HEK293 (cell line): ENCODE measurements at regions not wholly inside any gene's neighbourhood (a gene's known extent, or its start where the extent isn't known, plus 50 kb on each side); places are given as distances from the start of the nearest gene placed in this dataset.

Experiments
- CTCF ChIA-PET: fragments of 350-600 bp; formaldehyde crosslinking; extraction: SDS; loops from one replicate; lab custom pipeline; 2021; ENCODE audit warnings: antibody characterized with exemption; lab: Yijun Ruan, JAX
- POLR2A ChIA-PET: fragments of 300-600 bp; formaldehyde crosslinking; extraction: SDS; loops from one replicate; lab custom pipeline; 2020; ENCODE audit warnings: antibody characterized with exemption, inconsistent platforms; lab: Yijun Ruan, JAX
- H3K27ac ChIP-seq: fragments of 200-500 bp; sonication (Bioruptor generic); 2 replicates; pipeline ENCODE4 v1.5.1; 2014; ENCODE audit warnings: low read depth, low read length, control low read depth, inconsistent platforms; ENCODE audit errors: extremely low read depth
- H3K36me3 ChIP-seq, 2 experiments: fragments of 200-500 bp in 1 of 2; sonication (Bioruptor generic) in 1 of 2; 1 replicate in 1 of 2; 2 replicates in 1 of 2; pipeline ENCODE4 v1.5.1; 2014 to 2017; ENCODE audit warnings: inconsistent platforms in 2 of 2, low read length in 2 of 2; ENCODE audit not compliant: control insufficient read depth in 2 of 2, insufficient read depth in 1 of 2
- H3K4me1 ChIP-seq: fragments of 200-500 bp; sonication (Bioruptor generic); 2 replicates; pipeline ENCODE4 v1.5.1; 2014; ENCODE audit warnings: mild to moderate bottlenecking, low read length, inconsistent platforms; ENCODE audit not compliant: control insufficient read depth, insufficient read depth
- H3K4me3 ChIP-seq: 2 replicates; pipeline ENCODE4 v1.5.1; 2011; ENCODE audit warnings: low read depth, mild to moderate bottlenecking, control low read depth, low read length, moderate library complexity
- H3K9me3 ChIP-seq: fragments of 200-500 bp; sonication (Bioruptor generic); 2 replicates; pipeline ENCODE4 v1.5.1; 2014; ENCODE audit warnings: low read depth, low read length, inconsistent platforms; ENCODE audit not compliant: control insufficient read depth, insufficient read depth
- ATF2 ChIP-seq: fragments of 450-650 bp; formaldehyde crosslinking; IDR thresholded peaks from 2 replicates; pipeline ENCODE4 v1.5.1; 2016; ENCODE audit warnings: missing biosample characterization, missing genetic modification characterization, low read depth
- GLI4 ChIP-seq: fragments of 450-650 bp; formaldehyde crosslinking; IDR thresholded peaks from 2 replicates; pipeline ENCODE4 v1.5.1; 2016; ENCODE audit warnings: missing biosample characterization, missing genetic modification characterization
- GLIS1 ChIP-seq: fragments of 450-650 bp; formaldehyde crosslinking; IDR thresholded peaks from 2 replicates; pipeline ENCODE4 v1.5.1; 2016; ENCODE audit warnings: missing biosample characterization, missing genetic modification characterization
- IKZF3 ChIP-seq: fragments of 450-650 bp; IDR thresholded peaks from 2 replicates; pipeline ENCODE4 v1.5.0; 2018; ENCODE audit warnings: missing biosample characterization, mild to moderate bottlenecking, missing genetic modification characterization, moderate library complexity
- KLF1 ChIP-seq: fragments of 450-650 bp; formaldehyde crosslinking; IDR thresholded peaks from 2 replicates; pipeline ENCODE4 v1.5.1; 2016; ENCODE audit warnings: missing biosample characterization, missing genetic modification characterization
- KLF10 ChIP-seq: fragments of 450-650 bp; IDR thresholded peaks from 2 replicates; pipeline ENCODE4 v1.5.1; 2018; ENCODE audit warnings: missing biosample characterization, mild to moderate bottlenecking, missing genetic modification characterization
- KLF8 ChIP-seq: fragments of 450-650 bp; formaldehyde crosslinking; IDR thresholded peaks from 2 replicates; pipeline ENCODE4 v1.5.1; 2016; ENCODE audit warnings: missing biosample characterization, missing genetic modification characterization
- KLF9 ChIP-seq: fragments of 450-650 bp; formaldehyde crosslinking; IDR thresholded peaks from 2 replicates; pipeline ENCODE4 v1.5.1; 2016; ENCODE audit warnings: missing biosample characterization, missing genetic modification characterization, low read depth
- PRDM4 ChIP-seq: fragments of 450-650 bp; formaldehyde crosslinking; IDR thresholded peaks from 2 replicates; pipeline ENCODE4 v1.5.1; 2017; ENCODE audit warnings: missing biosample characterization, missing genetic modification characterization
- SCRT1 ChIP-seq: fragments of 450-650 bp; formaldehyde crosslinking; IDR thresholded peaks from 2 replicates; pipeline ENCODE4 v1.5.1; 2016; ENCODE audit warnings: missing biosample characterization, missing genetic modification characterization, borderline replicate concordance
- TRIM28 ChIP-seq: IDR thresholded peaks from 2 replicates; pipeline ENCODE4 v1.6.1; 2011; ENCODE audit warnings: low read length, control low read depth, borderline replicate concordance
- YY1 ChIP-seq: fragments of 450-650 bp; formaldehyde crosslinking; IDR thresholded peaks from 2 replicates; pipeline ENCODE4 v1.5.1; 2018; ENCODE audit warnings: missing biosample characterization, missing genetic modification characterization
- ZBTB17 ChIP-seq: fragments of 450-650 bp; formaldehyde crosslinking; IDR thresholded peaks from 2 replicates; pipeline ENCODE4 v1.5.1; 2016; ENCODE audit warnings: missing biosample characterization, missing genetic modification characterization
- ZIC2 ChIP-seq: fragments of 450-650 bp; formaldehyde crosslinking; IDR thresholded peaks from 2 replicates; pipeline ENCODE4 v1.5.1; 2016; ENCODE audit warnings: missing biosample characterization, missing genetic modification characterization
- ZNF10 ChIP-seq: fragments of 450-650 bp; formaldehyde crosslinking; IDR thresholded peaks from 2 replicates; pipeline ENCODE4 v1.5.1; 2017; ENCODE audit warnings: missing biosample characterization, missing genetic modification characterization
- ZNF157 ChIP-seq: fragments of 450-650 bp; formaldehyde crosslinking; IDR thresholded peaks from 2 replicates; pipeline ENCODE4 v1.5.1; 2016; ENCODE audit warnings: missing biosample characterization, missing genetic modification characterization
- ZNF174 ChIP-seq: fragments of 450-650 bp; formaldehyde crosslinking; IDR thresholded peaks from 2 replicates; pipeline ENCODE4 v1.5.0; 2017; ENCODE audit warnings: missing biosample characterization, mild to moderate bottlenecking, missing genetic modification characterization
- ZNF19 ChIP-seq: fragments of 450-650 bp; formaldehyde crosslinking; IDR thresholded peaks from 2 replicates; pipeline ENCODE4; 2016; ENCODE audit warnings: missing biosample characterization, missing genetic modification characterization, low read depth
- ZNF223 ChIP-seq: fragments of 450-650 bp; formaldehyde crosslinking; IDR thresholded peaks from 2 replicates; pipeline ENCODE4 v1.5.1; 2016; ENCODE audit warnings: missing biosample characterization, missing genetic modification characterization
- ZNF366 ChIP-seq: fragments of 450-650 bp; formaldehyde crosslinking; conservative IDR thresholded peaks from 2 replicates; pipeline ENCODE4 v1.5.1; 2016; ENCODE audit warnings: missing biosample characterization, missing genetic modification characterization
- ZNF426 ChIP-seq: fragments of 450-650 bp; formaldehyde crosslinking; IDR thresholded peaks from 2 replicates; pipeline ENCODE4 v1.5.1; 2017; ENCODE audit warnings: missing biosample characterization, missing genetic modification characterization, mild to moderate bottlenecking, inconsistent platforms, moderate library complexity
- ZNF514 ChIP-seq: fragments of 450-650 bp; formaldehyde crosslinking; IDR thresholded peaks from 2 replicates; pipeline ENCODE4 v1.5.1; 2016; ENCODE audit warnings: missing biosample characterization, missing genetic modification characterization
- ZNF558 ChIP-seq: fragments of 450-650 bp; formaldehyde crosslinking; IDR thresholded peaks from 2 replicates; pipeline ENCODE4 v1.5.1; 2016; ENCODE audit warnings: missing biosample characterization, missing genetic modification characterization
- ZNF571 ChIP-seq: fragments of 450-650 bp; formaldehyde crosslinking; IDR thresholded peaks from 2 replicates; pipeline ENCODE4 v1.5.0; 2017; ENCODE audit warnings: missing biosample characterization, missing genetic modification characterization
- ZNF707 ChIP-seq: fragments of 450-650 bp; formaldehyde crosslinking; IDR thresholded peaks from 2 replicates; pipeline ENCODE4 v1.5.1; 2016; ENCODE audit warnings: missing biosample characterization, missing genetic modification characterization
- ZNF747 ChIP-seq: fragments of 450-650 bp; formaldehyde crosslinking; IDR thresholded peaks from 2 replicates; pipeline ENCODE4 v1.5.1; 2016; ENCODE audit warnings: missing biosample characterization, missing genetic modification characterization
- ZNF76 ChIP-seq: fragments of 450-650 bp; formaldehyde crosslinking; IDR thresholded peaks from 2 replicates; pipeline ENCODE4; 2016; ENCODE audit warnings: low read depth, missing biosample characterization, missing genetic modification characterization, borderline replicate concordance
- ZNF777 ChIP-seq: fragments of 450-650 bp; formaldehyde crosslinking; IDR thresholded peaks from 2 replicates; pipeline ENCODE4 v1.5.1; 2017; ENCODE audit warnings: missing biosample characterization, missing genetic modification characterization, borderline replicate concordance

DNA sequence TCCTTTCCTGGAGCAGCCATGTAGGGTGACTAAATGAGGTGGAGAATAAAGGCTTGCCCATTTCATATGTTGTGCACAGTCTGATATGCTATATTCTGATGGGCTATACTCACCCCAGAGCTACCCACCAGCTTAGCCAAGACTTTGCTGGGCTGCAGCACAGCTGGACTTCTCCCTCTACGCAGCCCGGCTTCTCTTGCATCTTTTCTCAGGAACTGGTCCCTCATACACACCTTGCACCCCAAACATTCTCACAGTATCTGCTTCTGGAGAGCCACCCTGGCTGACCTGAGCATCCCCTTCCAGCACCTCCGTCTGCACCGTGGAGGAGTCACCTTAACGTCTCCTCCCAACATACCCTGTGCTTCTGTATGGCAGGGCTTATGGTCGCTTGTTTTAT, 150.8 kb upstream of the PMEPA1 start:
- no peaks in the 10 kb centered on the region for H3K36me3 ChIP-seq
- H3K27ac ChIP-seq, result no peak overlapping the region
- no peak overlapping the region for H3K4me3 ChIP-seq
- CTCF ChIA-PET, result no interaction called here
- H3K4me1 ChIP-seq, result no peaks in the 10 kb centered on the region
- TF ChIP-seq KLF10 (tag by site-specific recombination) (no peak), KLF9 (no peak), ZNF514 (tag by site-specific recombination) (no peak), ZNF426 (no peak), TRIM28 (no peak), ZNF777 (no peak), KLF8 (tag by site-specific recombination) (no peak), ZNF571 (tag by site-specific recombination) (no peak)
- POLR2A ChIA-PET, result no interaction called here
- H3K9me3 ChIP-seq, result no peaks in the 10 kb centered on the region

DNA sequence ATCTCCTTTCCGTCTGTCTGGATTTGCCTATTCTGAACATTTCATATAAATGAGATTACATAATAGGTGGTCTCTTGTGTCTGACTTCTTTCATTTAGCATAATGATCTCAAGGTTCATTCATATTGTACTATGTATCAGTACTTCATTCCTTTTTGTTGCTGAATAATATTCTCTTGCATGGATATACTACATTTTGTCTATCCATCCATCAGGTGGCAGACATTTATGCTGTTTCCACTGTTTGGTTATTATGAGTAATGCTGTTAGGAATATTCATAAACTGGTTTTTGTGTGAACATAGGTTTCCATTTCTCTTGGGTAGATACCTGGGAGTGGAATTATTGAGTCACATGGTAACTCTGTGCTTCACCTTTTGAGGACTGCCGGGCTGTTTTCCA, 148.2 kb upstream of the PMEPA1 start:
- POLR2A ChIA-PET, result no interaction called here
- Histone ChIP-seq H3K36me3 (no peaks in the 10 kb centered on the region), H3K27ac (no peak overlapping the region), H3K9me3 (no peaks in the 10 kb centered on the region), H3K4me3 (no peak overlapping the region), H3K4me1 (no peaks in the 10 kb centered on the region)
- CTCF ChIA-PET, result interaction anchor here (1.1 kb wide), 1 partner anchor 322 kb away, joined by 3 read pairs; no protein-coding TSS in a partner anchor
- TF ChIP-seq YY1 (no peak), GLIS1 (no peak), ZNF76 (tag by site-specific recombination) (no peak), KLF1 (no peak), ZNF10 (tag by site-specific recombination) (no peak), SCRT1 (tag by site-specific recombination) (no peak), ZNF157 (tag by site-specific recombination) (no peak), ZNF174 (no peak), ZNF19 (no peak), IKZF3 (no peak), ZIC2 (tag by site-specific recombination) (no peak)

DNA sequence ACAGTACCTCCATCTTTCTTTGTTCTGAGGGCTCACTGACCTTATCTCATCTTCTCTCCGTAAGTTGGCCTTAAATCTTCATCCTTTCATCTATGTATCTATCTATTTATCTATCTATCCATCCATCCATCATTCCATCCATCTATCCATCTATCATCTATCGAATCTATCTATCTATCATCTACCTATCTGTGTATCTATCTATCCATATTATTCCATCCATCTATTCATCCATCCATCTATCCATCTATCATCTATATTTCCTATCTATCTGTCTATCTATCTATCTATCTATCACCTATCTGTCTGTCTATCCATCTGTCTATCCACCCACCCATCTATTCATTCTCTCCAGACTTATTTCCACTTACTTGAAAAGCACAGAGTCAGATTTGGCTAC, 147.3 kb upstream of the PMEPA1 start:
- TF ChIP-seq GLI4 (no peak), ZNF747 (tag by site-specific recombination) (no peak), ZNF366 (tag by site-specific recombination) (peak; percentile 80), ZNF223 (tag by site-specific recombination) (no peak), ZNF707 (no peak), PRDM4 (no peak), ZNF558 (no peak), ZBTB17 (peak; percentile 82), ATF2 (no peak)
- no peak overlapping the region for H3K27ac ChIP-seq
- no peak overlapping the region for H3K4me3 ChIP-seq
- H3K9me3 ChIP-seq, result no peaks in the 10 kb centered on the region
- no peaks in the 10 kb centered on the region for H3K4me1 ChIP-seq
- POLR2A ChIA-PET, result no interaction called here
- CTCF ChIA-PET, result no interaction called here
- no peaks in the 10 kb centered on the region for H3K36me3 ChIP-seq
